ENCODE measurements at regions not wholly inside any gene's neighbourhood (a gene's known extent, or its start where the extent isn't known, plus 50 kb on each side); places are given as distances from the start of the nearest gene placed in this dataset.
"Not testable (repeated sequence)": the region's sequence is repeated elsewhere in the genome, so short reads cannot be mapped to it uniquely, and the experiment has no call there.

DNA sequence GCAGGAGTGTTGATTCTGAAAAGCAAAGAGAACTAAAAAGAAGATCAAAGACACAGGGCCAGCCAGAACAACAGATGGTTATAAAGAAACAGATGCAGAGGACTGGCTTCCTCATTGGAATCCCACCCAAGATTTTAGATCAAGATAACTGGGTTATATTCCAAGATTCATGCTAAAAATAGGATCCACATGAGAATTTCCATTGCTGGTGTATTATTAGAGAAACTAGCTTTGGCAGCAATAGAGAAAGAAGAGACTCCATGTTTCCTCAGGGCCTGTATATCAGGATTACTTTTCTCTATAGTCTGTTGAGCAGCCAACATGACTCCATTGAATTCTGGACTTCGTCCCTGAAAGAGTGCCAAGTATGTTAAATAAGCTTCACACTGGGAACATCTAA, 367.3 kb downstream of the TUSC1 start:
- no peak for DNase-seq (ENCODE audit: low read depth, low spot score)
- no peak overlapping the region for H3K4me3 ChIP-seq (ENCODE audit: low read depth, low read length)
- TF ChIP-seq, protein P1, sequence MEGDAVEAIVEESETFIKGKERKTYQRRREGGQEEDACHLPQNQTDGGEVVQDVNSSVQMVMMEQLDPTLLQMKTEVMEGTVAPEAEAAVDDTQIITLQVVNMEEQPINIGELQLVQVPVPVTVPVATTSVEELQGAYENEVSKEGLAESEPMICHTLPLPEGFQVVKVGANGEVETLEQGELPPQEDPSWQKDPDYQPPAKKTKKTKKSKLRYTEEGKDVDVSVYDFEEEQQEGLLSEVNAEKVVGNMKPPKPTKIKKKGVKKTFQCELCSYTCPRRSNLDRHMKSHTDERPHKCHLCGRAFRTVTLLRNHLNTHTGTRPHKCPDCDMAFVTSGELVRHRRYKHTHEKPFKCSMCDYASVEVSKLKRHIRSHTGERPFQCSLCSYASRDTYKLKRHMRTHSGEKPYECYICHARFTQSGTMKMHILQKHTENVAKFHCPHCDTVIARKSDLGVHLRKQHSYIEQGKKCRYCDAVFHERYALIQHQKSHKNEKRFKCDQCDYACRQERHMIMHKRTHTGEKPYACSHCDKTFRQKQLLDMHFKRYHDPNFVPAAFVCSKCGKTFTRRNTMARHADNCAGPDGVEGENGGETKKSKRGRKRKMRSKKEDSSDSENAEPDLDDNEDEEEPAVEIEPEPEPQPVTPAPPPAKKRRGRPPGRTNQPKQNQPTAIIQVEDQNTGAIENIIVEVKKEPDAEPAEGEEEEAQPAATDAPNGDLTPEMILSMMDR (IDR thresholded peaks at IDR 0.05; ENCODE audit: insufficient read depth, low read length, missing control alignments) = no peak
- POLR2A ChIA-PET = no interaction called here
- CTCF ChIA-PET = no interaction called here

DNA sequence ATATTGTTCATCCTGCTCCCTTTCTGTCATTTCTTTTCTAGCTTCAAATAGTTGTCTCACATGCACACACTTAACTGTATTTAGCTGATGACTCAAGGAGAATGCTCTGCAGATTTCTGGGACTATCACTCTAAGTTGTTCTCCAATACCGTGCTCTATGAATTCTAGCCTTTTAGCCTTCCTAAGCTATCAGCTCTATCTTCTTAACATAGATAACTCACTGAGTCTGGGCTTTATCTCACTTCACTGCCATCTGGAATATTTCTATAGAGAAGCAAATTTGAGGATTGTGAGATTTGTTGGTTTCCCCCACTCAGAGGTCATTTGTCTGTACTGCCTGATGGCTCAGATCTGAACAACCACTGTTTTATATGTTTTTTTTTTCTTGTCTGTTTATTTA, 369.7 kb downstream of the TUSC1 start:
- DNase-seq (ENCODE audit: low read depth, low spot score) = no peak
- H3K4me3 ChIP-seq (ENCODE audit: low read depth, low read length) = no peak overlapping the region
- TF ChIP-seq, protein P1 (IDR thresholded peaks at IDR 0.05; ENCODE audit: insufficient read depth, low read length, missing control alignments) = no peak
- ChIA-PET CTCF (no interaction called here), POLR2A (no interaction called here)

DNA sequence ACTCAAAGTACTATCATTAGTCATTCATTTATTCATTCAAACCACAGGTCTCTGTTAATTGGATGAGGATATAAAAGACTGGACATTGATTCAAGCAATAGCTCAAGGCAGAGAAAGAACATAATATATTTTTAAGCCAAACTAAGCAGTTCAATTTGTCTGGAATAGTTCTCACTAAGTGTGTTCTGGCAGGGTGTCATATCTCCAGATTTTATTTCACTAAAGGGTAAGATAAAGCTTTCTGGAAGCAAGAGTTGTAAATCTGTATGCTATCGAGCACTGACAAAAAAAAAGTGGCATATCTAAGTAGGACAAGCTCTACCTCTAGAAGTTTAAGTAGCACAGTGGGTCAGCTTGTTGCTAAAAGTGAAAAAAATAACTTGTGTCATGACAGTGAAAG, 375.6 kb downstream of the TUSC1 start:
- CTCF ChIA-PET = no interaction called here
- no peak for DNase-seq (ENCODE audit: low read depth, low spot score)
- POLR2A ChIA-PET = no interaction called here
- H3K4me3 ChIP-seq (ENCODE audit: low read depth, low read length) = no peak overlapping the region
- TF ChIP-seq, protein P1 (IDR thresholded peaks at IDR 0.05; ENCODE audit: insufficient read depth, low read length, missing control alignments) = no peak

DNA sequence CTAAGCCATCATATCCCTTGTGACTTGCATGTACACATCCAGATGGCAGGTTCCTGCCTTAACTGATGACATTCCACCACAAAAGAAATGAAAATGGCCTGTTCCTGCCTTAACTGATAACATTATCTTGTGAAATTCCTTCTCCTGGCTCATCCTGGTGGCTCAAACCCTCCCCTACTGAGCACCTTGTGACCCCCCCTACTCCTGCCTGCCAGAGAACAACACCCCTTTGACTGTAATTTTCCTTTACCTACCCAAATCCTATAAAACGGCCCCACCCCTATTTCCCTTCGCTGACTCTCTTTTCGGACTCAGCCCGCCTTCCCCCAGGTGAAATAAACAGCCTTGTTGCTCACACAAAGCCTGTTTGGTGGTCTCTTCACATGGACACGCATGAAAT, 390.0 kb downstream of the TUSC1 start:
- POLR2A ChIA-PET; H3K4me3 ChIP-seq (ENCODE audit: low read depth, low read length); DNase-seq (ENCODE audit: low read depth, low spot score); CTCF ChIA-PET: not testable (repeated sequence)

DNA sequence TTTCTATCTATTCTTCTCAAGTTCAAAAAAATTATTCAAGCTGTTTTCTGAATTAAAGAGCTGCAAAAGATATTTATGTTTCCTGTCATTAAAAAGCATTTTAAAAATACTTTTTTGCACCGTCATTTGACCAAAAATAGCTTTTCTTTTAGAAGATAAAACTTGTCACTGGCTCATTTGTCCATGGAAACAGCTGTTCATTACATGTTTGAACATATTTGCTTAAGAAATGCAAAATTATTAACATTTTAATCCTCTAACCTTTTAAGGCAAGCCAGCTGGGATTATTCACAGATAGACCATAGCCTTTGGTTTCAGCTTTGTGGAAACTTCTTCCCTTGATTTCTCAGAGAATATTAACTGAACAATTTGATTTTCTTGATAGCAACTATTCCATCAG, 393.9 kb downstream of the TUSC1 start:
- TF ChIP-seq, protein P1 (IDR thresholded peaks at IDR 0.05; ENCODE audit: insufficient read depth, low read length, missing control alignments) = no peak
- CTCF ChIA-PET = no interaction called here
- DNase-seq (ENCODE audit: low read depth, low spot score) = no peak
- no peak overlapping the region for H3K4me3 ChIP-seq (ENCODE audit: low read depth, low read length)
- POLR2A ChIA-PET = no interaction called here

DNA sequence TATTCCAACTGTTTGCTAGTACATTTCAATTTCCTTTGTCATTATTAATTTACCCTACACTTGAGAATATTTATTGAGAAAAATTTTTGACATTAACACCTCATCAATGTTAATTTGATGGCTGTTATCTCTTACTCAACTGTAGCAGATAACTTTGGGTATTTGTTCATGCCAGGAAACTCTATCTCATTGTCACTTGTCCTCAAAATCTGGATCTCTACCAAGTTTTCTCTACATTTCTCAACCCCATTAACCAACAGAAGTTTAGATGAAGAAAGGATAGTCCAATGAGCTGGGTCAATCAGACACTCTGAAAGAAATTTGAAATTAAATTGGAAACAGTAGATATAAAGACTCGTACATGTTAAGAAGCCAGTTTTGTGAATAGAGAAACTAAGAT, 395.3 kb downstream of the TUSC1 start:
- ChIA-PET CTCF (no interaction called here), POLR2A (no interaction called here)
- TF ChIP-seq, protein P1 (IDR thresholded peaks at IDR 0.05; ENCODE audit: insufficient read depth, low read length, missing control alignments) = no peak
- DNase-seq (ENCODE audit: low read depth, low spot score) = no peak
- H3K4me3 ChIP-seq (ENCODE audit: low read depth, low read length) = no peak overlapping the region

DNA sequence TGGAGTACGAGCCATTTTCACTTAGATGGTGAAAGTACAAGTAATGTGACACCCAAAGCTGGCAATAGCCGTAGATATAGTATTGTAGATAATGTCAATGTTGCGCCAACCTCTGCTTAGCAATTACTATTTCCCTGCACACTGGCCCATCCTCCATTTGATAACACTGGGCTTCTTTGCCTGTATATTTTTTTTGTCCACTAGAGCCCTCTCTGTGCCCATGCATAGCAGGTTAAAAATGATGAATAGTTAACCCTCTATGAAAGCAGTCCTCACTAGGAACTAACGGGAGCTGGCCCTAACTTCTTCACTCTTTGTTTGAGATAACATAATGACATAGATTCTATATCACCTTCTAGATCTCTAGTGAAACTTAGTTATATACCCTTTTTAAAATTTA, 416.8 kb downstream of the TUSC1 start:
- ChIA-PET POLR2A (no interaction called here), CTCF (no interaction called here)
- TF ChIP-seq, protein P1 (IDR thresholded peaks at IDR 0.05; ENCODE audit: insufficient read depth, low read length, missing control alignments) = no peak
- no peak for DNase-seq (ENCODE audit: low read depth, low spot score)
- H3K4me3 ChIP-seq (ENCODE audit: low read depth, low read length) = no peak overlapping the region
